Esophagus muscularis mucosa (tissue), 4 donors: ENCODE measurements at regions not wholly inside any gene's neighbourhood (a gene's known extent, or its start where the extent isn't known, plus 50 kb on each side); places are given as distances from the start of the nearest gene placed in this dataset.

Experiments used
- EP300 ChIP-seq: sonication (generic); formaldehyde crosslinking; IDR thresholded peaks from one replicate; pipeline ENCODE4 v1.6.1; 2017; ENCODE audit warnings: antibody characterized with exemption
- POLR2A ChIP-seq: fragments of 450-650 bp; IDR thresholded peaks from one replicate; pipeline ENCODE4 v1.6.1; 2017; ENCODE audit warnings: antibody characterized with exemption, moderate library complexity, mild to moderate bottlenecking, low read depth
- TF ChIP-seq, protein P1 (sequence below), 3 experiments: fragments of 200-600 bp in 2 of 3; fragments of 450-650 bp in 1 of 3; sonication (generic) in 2 of 3; IDR thresholded peaks; one replicate each; pipeline ENCODE4 v1.5.1; 2017 to 2019; ENCODE audit warnings: antibody characterized with exemption in 3 of 3, mild to moderate bottlenecking in 2 of 3, moderate library complexity in 1 of 3

DNA sequence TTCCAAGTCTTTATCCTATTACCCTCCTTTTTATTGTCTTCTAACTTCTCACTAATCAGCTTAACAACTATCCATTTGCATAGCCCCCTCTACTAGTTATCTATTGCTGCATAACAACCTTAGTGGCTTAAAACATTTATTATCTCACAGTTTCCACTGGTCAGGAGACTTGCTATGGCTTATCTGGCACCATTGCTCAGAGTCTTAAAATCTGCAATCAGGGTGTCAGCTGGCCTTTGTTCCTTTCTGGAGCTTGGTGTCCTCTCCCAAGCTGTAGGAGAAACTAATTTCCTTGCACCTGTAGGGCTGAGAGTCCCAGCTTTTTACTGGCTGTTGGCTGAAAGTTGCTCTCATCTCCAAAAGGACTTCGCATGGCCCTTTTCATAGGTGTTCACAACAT, 137.0 kb upstream of the SMIM31 start:
- TF ChIP-seq, protein P1, sequence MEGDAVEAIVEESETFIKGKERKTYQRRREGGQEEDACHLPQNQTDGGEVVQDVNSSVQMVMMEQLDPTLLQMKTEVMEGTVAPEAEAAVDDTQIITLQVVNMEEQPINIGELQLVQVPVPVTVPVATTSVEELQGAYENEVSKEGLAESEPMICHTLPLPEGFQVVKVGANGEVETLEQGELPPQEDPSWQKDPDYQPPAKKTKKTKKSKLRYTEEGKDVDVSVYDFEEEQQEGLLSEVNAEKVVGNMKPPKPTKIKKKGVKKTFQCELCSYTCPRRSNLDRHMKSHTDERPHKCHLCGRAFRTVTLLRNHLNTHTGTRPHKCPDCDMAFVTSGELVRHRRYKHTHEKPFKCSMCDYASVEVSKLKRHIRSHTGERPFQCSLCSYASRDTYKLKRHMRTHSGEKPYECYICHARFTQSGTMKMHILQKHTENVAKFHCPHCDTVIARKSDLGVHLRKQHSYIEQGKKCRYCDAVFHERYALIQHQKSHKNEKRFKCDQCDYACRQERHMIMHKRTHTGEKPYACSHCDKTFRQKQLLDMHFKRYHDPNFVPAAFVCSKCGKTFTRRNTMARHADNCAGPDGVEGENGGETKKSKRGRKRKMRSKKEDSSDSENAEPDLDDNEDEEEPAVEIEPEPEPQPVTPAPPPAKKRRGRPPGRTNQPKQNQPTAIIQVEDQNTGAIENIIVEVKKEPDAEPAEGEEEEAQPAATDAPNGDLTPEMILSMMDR (IDR thresholded peaks at IDR 0.05) = no peak
- TF ChIP-seq EP300 (no peak), POLR2A (no peak)
